Lower leg skin (tissue), 4 donors: ENCODE measurements at regions not wholly inside any gene's neighbourhood (a gene's known extent, or its start where the extent isn't known, plus 50 kb on each side); places are given as distances from the start of the nearest gene placed in this dataset.

Experiments
- DNase-seq, 2 donors: peaks; one replicate each; pipeline ENCODE4 v3.0.0-alpha.2; 2019; ENCODE audit warnings: low spot score in 2 of 2
- H3K4me3 ChIP-seq: fragments of 200-600 bp; sonication (generic); 2 replicates; pipeline ENCODE4 v1.5.1; 2017; ENCODE audit warnings: mild to moderate bottlenecking, low read depth; ENCODE audit not compliant: poor library complexity, severe bottlenecking
- POLR2A ChIP-seq, 2 donors: fragments of 450-650 bp; IDR thresholded peaks; one replicate each; pipeline ENCODE4 v1.6.1; 2016 to 2017; ENCODE audit warnings: antibody characterized with exemption in 2 of 2, mild to moderate bottlenecking in 1 of 2, moderate library complexity in 1 of 2
- WGBS, 2 donors: methylation state at CpG; one replicate each; pipeline ENCODE4 v1.1.5; 2018; 5-methylcytosine and 5-hydroxymethylcytosine counted together
- intact Hi-C: fragments of 100-400 bp; cut with DNase I; formaldehyde crosslinking; loops from one replicate; pipeline ENCODE4 v1.15.0; 2023; ENCODE audit warnings: low total_unique reads
- TF ChIP-seq, protein P1 (sequence below), 3 donors: fragments of 450-650 bp; IDR thresholded peaks; one replicate each; pipeline ENCODE4 v1.5.1; 2016; ENCODE audit warnings: antibody characterized with exemption in 3 of 3, mild to moderate bottlenecking in 3 of 3, moderate library complexity in 2 of 3

DNA sequence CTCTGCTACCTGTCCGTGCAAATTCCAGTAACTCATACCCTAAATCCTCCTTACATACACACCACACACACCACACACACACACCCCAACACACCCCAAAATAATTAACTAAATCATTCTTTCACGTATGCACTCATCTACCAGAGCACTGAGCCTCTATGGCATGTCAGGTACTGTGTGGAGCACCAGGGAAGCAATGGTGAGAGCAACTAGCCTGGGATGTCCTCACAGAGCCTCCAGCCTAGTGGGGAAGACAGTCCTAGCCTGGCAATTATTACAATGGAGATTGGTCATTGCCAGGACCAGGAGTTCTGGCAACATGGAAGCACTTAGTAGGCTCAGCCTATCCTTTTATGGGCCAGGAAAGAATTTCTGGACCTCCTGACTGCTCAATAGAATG lies 72.7 kb upstream of the LCLAT1 start:
- H3K4me3 ChIP-seq: no peak overlapping the region
- no peak for DNase-seq
- intact Hi-C loops: no loop called here
- TF ChIP-seq, protein P1, sequence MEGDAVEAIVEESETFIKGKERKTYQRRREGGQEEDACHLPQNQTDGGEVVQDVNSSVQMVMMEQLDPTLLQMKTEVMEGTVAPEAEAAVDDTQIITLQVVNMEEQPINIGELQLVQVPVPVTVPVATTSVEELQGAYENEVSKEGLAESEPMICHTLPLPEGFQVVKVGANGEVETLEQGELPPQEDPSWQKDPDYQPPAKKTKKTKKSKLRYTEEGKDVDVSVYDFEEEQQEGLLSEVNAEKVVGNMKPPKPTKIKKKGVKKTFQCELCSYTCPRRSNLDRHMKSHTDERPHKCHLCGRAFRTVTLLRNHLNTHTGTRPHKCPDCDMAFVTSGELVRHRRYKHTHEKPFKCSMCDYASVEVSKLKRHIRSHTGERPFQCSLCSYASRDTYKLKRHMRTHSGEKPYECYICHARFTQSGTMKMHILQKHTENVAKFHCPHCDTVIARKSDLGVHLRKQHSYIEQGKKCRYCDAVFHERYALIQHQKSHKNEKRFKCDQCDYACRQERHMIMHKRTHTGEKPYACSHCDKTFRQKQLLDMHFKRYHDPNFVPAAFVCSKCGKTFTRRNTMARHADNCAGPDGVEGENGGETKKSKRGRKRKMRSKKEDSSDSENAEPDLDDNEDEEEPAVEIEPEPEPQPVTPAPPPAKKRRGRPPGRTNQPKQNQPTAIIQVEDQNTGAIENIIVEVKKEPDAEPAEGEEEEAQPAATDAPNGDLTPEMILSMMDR (IDR thresholded peaks at IDR 0.05): no peak
- TF ChIP-seq POLR2A (IDR thresholded peaks at IDR 0.05): no peak
- WGBS, 2 donors: 85 to 89% methylated on average over 2 of the region's 2 CpGs

DNA sequence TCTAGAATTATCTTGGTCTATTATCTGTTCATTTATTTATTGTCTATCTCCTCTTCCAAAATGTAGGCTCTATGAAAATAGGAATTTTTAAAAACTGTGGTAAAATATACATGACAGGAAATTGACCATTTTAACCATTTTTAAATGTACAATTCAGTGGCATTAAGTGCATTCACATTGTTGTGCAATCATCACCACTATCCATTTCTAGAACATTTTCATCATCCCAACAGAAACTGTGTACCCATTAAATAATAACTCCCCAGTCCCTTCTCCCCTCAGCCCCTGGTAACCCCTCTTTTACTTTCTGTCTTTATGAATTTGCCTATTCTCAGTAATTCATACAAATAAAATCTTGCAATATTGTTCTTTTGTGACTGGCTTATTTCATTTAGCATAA lies 71.1 kb upstream of the LCLAT1 start:
- DNase-seq: no peak
- intact Hi-C loops: no loop called here
- TF ChIP-seq, protein P1 (IDR thresholded peaks at IDR 0.05): no peak
- no peak for TF ChIP-seq POLR2A (IDR thresholded peaks at IDR 0.05)
- no peak overlapping the region for H3K4me3 ChIP-seq

DNA sequence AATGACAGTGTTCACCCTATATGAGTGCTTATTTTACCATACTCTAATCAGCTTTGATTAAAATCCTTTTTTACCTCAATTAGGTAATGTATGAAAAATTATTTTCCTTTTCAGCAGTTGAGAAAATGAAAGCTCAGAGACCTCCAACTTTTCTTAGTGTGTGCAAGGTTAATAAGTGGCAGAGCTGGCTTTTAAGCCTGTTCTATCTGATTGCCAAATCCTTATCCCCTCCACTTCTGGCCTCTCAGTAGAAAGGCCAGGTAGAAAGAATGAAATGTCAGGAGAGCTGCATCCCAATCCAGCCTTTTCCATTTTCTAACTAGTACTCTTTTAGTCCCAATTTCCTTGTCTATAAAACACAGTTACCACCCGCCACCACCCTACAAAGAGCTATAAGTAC lies 67.6 kb upstream of the LCLAT1 start:
- no peak overlapping the region for H3K4me3 ChIP-seq
- DNase-seq: no peak
- 94 to 95% methylated on average over 1 of the region's 1 CpG for WGBS, 2 donors
- TF ChIP-seq, protein P1 (IDR thresholded peaks at IDR 0.05): no peak
- no peak for TF ChIP-seq POLR2A (IDR thresholded peaks at IDR 0.05)
- intact Hi-C loops: no loop called here

DNA sequence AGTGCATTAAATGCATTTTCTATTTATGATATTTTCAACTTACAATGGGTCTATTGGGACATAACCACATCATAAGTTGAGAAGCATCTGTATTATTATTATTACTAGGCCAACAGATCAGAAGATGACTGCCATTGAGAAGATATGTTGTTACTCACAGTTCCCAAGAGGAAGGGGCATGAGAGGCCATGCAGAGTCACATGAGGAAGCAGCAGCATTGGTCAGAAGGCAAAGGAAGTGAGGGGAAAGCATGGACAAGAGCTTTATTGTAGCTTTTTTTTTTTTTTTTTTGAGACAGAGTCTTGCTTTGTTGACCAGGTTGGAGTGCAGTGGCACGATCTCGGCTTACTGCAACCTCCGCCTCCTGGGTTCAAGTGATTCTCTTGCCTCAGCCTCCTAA lies 66.2 kb upstream of the LCLAT1 start:
- 84 to 89% methylated on average over 3 of the region's 3 CpGs for WGBS, 2 donors
- TF ChIP-seq, protein P1 (IDR thresholded peaks at IDR 0.05): no peak
- TF ChIP-seq POLR2A (IDR thresholded peaks at IDR 0.05): no peak
- intact Hi-C loops: no loop called here
- no peak for DNase-seq
- no peak overlapping the region for H3K4me3 ChIP-seq

DNA sequence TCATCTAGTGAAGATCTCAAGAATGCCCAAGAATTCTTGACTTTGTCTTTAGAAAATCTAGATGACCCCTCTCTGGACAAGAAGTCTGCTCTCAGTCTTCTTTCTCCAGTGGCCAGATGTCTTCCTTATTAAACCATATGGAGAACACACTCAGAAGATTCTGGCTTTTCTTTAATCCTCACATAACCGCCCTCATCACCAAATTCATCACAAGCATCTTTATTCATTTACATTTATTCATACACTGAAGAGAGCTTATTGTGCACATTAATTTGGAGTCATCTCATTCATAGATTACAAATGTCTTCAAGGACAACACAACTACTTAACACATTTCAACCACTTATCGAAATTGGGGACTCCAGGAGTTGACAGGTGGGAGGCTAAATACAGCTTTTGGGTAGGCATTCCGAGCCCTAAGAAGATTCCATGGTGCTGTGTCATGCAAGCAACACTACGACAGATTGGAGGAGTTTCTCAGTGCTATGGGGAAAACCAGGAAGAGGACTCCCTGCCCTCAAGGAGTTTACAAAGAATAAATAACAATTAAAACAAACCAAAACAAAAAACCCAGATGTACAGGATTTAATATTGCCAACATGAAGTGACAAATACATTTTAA lies 64.8 kb upstream of the LCLAT1 start:
- TF ChIP-seq, protein P1 (IDR thresholded peaks at IDR 0.05): no peak
- no peak for TF ChIP-seq POLR2A (IDR thresholded peaks at IDR 0.05)

DNA sequence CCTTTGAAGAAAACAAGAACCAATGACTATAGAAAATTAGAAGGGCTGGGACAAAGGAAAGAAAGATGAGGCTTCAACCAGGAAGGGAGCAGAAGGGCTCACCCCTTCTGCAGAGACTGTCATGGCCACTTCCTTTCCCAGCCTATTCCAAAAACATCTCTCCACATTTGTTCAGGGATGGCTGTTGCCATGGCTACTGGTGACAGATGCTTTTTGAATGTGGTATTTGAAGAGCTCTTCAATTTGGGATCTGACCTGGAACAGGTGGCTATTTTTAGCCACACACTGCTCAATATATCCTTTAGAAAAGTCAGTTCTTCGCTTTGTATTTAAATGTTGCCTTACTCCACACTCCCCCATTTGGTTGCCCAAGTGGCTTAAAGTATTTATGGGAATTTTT lies 64.1 kb upstream of the LCLAT1 start:
- TF ChIP-seq, protein P1 (IDR thresholded peaks at IDR 0.05): no peak
- TF ChIP-seq POLR2A (IDR thresholded peaks at IDR 0.05): no peak
- intact Hi-C loops: no loop called here
- WGBS, 2 donors: 96 to 100% methylated on average over 1 of the region's 1 CpG
- DNase-seq: peak in 1 of 2 donors; percentile 18
- no peak overlapping the region for H3K4me3 ChIP-seq

More for the DNA sequence above, 64.8 kb upstream of the LCLAT1 start:
- WGBS, 2 donors: 67 to 69% methylated on average over 4 of the region's 4 CpGs
- no peak overlapping the region for H3K4me3 ChIP-seq
- intact Hi-C loops: no loop called here
- no peak for DNase-seq
